ENCODE measurements at regions not wholly inside any gene's neighbourhood (a gene's known extent, or its start where the extent isn't known, plus 50 kb on each side); places are given as distances from the start of the nearest gene placed in this dataset.

- Mint-ChIP-seq H3K9me3 (peaks cover 26% of the 10 kb centered on the region), H3K36me3 (peaks cover 12% of the 10 kb centered on the region), H3K27ac (no peak overlapping the region), H3K4me1 (peaks cover 12% of the 10 kb centered on the region), H3K27me3 (ENCODE audit: low read depth) (no peaks in the 10 kb centered on the region), H3K4me3 (no peak overlapping the region)
- ChIA-PET CTCF (no interaction called here), POLR2A (no interaction called here)
- ATAC-seq (no peak), DNase-seq (ENCODE audit: low spot score) (no peak)
- TF ChIP-seq ESRRA (CRISPR knock-in tag; IDR thresholded peaks at IDR 0.05; ENCODE audit: borderline replicate concordance): no peak
- no peak for TF ChIP-seq ZNF416 (CRISPR knock-in tag; IDR thresholded peaks at IDR 0.05)
- TF ChIP-seq ZBTB21 (CRISPR knock-in tag; IDR thresholded peaks at IDR 0.05; ENCODE audit: borderline replicate concordance): no peak
Observed at GRCh38 chr17:63178530-63178929, 212.5 kb downstream of the TANC2 start.

- H3K4me3 Mint-ChIP-seq: no peak overlapping the region
- CTCF ChIA-PET: no interaction called here
Observed at GRCh38 chr17:63181856-63182255, 215.8 kb downstream of the TANC2 start.

More at GRCh38 chr17:63181856-63182255, 215.8 kb downstream of the TANC2 start:
- Mint-ChIP-seq H3K4me1 (peaks cover 12% of the 10 kb centered on the region), H3K36me3 (peaks cover 3% of the 10 kb centered on the region), H3K27ac (peak overlapping the region; percentile 42; the same call in 1 of the 2 replicates), H3K27me3 (ENCODE audit: low read depth) (no peaks in the 10 kb centered on the region), H3K9me3 (peaks cover 16% of the 10 kb centered on the region)
- POLR2A ChIA-PET: no interaction called here
- no peak for TF ChIP-seq ZNF396 (CRISPR knock-in tag; IDR thresholded peaks at IDR 0.05; ENCODE audit: borderline replicate concordance)
- no peak for TF ChIP-seq SOX15 (CRISPR knock-in tag; IDR thresholded peaks at IDR 0.05)
- TF ChIP-seq NR2C2 (CRISPR knock-in tag; IDR thresholded peaks at IDR 0.05): no peak
- TF ChIP-seq FOXP1 (CRISPR knock-in tag; IDR thresholded peaks at IDR 0.05; ENCODE audit: borderline replicate concordance): no peak
- TF ChIP-seq USF2 (CRISPR knock-in tag; IDR thresholded peaks at IDR 0.05): no peak
- TF ChIP-seq CTCF (IDR thresholded peaks at IDR 0.05): no peak
- no peak for TF ChIP-seq SMAD4 (CRISPR knock-in tag; IDR thresholded peaks at IDR 0.05)
- no peak for TF ChIP-seq CREB1 (CRISPR knock-in tag; IDR thresholded peaks at IDR 0.05)
- no peak for TF ChIP-seq STAT6 (CRISPR knock-in tag; conservative IDR thresholded peaks at IDR 0.05; ENCODE audit: low read depth)
- no peak for TF ChIP-seq ERG (CRISPR knock-in tag; IDR thresholded peaks at IDR 0.05)
- no peak for TF ChIP-seq ZNF281 (CRISPR knock-in tag; IDR thresholded peaks at IDR 0.05)
- no peak for TF ChIP-seq NFATC4 (CRISPR knock-in tag; IDR thresholded peaks at IDR 0.05)
- TF ChIP-seq KAT7 (CRISPR knock-in tag; IDR thresholded peaks at IDR 0.05; ENCODE audit: borderline replicate concordance): no peak
- no peak for TF ChIP-seq FOXK1 (CRISPR knock-in tag; IDR thresholded peaks at IDR 0.05)
- no peak for DNase-seq (ENCODE audit: low spot score)
- no peak for ATAC-seq

Measured in WTC11 (cell line).